HEK293 (cell line): ENCODE measurements at regions not wholly inside any gene's neighbourhood (a gene's known extent, or its start where the extent isn't known, plus 50 kb on each side); places are given as distances from the start of the nearest gene placed in this dataset.
A peak's percentile ranks its signal among the peaks of the same experiment; 100 is the strongest.

ENCODE experiments used
- CTCF ChIA-PET: fragments of 350-600 bp; formaldehyde crosslinking; extraction: SDS; loops from one replicate; lab custom pipeline; 2021; ENCODE audit warnings: antibody characterized with exemption; lab: Yijun Ruan, JAX
- POLR2A ChIA-PET: fragments of 300-600 bp; formaldehyde crosslinking; extraction: SDS; loops from one replicate; lab custom pipeline; 2020; ENCODE audit warnings: antibody characterized with exemption, inconsistent platforms; lab: Yijun Ruan, JAX
- H3K27ac ChIP-seq: fragments of 200-500 bp; sonication (Bioruptor generic); 2 replicates; pipeline ENCODE4 v1.5.1; 2014; ENCODE audit warnings: low read depth, low read length, control low read depth, inconsistent platforms; ENCODE audit errors: extremely low read depth
- H3K36me3 ChIP-seq, 2 experiments: fragments of 200-500 bp in 1 of 2; sonication (Bioruptor generic) in 1 of 2; 1 replicate in 1 of 2; 2 replicates in 1 of 2; pipeline ENCODE4 v1.5.1; 2014 to 2017; ENCODE audit warnings: inconsistent platforms in 2 of 2, low read length in 2 of 2; ENCODE audit not compliant: control insufficient read depth in 2 of 2, insufficient read depth in 1 of 2
- H3K4me1 ChIP-seq: fragments of 200-500 bp; sonication (Bioruptor generic); 2 replicates; pipeline ENCODE4 v1.5.1; 2014; ENCODE audit warnings: mild to moderate bottlenecking, low read length, inconsistent platforms; ENCODE audit not compliant: control insufficient read depth, insufficient read depth
- H3K4me3 ChIP-seq: 2 replicates; pipeline ENCODE4 v1.5.1; 2011; ENCODE audit warnings: low read depth, mild to moderate bottlenecking, control low read depth, low read length, moderate library complexity
- H3K9me3 ChIP-seq: fragments of 200-500 bp; sonication (Bioruptor generic); 2 replicates; pipeline ENCODE4 v1.5.1; 2014; ENCODE audit warnings: low read depth, low read length, inconsistent platforms; ENCODE audit not compliant: control insufficient read depth, insufficient read depth
- EGR2 ChIP-seq: fragments of 450-650 bp; formaldehyde crosslinking; IDR thresholded peaks from 2 replicates; pipeline ENCODE4 v1.5.1; 2016; ENCODE audit warnings: low read depth, missing biosample characterization, missing genetic modification characterization
- GLIS2 ChIP-seq: fragments of 450-650 bp; formaldehyde crosslinking; IDR thresholded peaks from 2 replicates; pipeline ENCODE4 v1.5.1; 2016; ENCODE audit warnings: missing biosample characterization, missing genetic modification characterization
- KLF9 ChIP-seq: fragments of 450-650 bp; formaldehyde crosslinking; IDR thresholded peaks from 2 replicates; pipeline ENCODE4 v1.5.1; 2016; ENCODE audit warnings: missing biosample characterization, missing genetic modification characterization, low read depth
- MEIS1 ChIP-seq: sonication (generic); formaldehyde crosslinking; IDR thresholded peaks from 2 replicates; pipeline ENCODE4 v1.8.1; 2022; ENCODE audit warnings: missing genetic modification reagents, mild to moderate bottlenecking, borderline replicate concordance
- SCRT2 ChIP-seq: fragments of 450-650 bp; formaldehyde crosslinking; IDR thresholded peaks from 2 replicates; pipeline ENCODE4 v1.5.1; 2016; ENCODE audit warnings: missing biosample characterization, missing genetic modification characterization
- ZBTB1 ChIP-seq: fragments of 450-650 bp; formaldehyde crosslinking; IDR thresholded peaks from 2 replicates; pipeline ENCODE4 v1.5.1; 2016; ENCODE audit warnings: missing biosample characterization, missing genetic modification characterization
- ZBTB48 ChIP-seq: fragments of 450-650 bp; formaldehyde crosslinking; IDR thresholded peaks from 2 replicates; pipeline ENCODE4 v1.5.1; 2016; ENCODE audit warnings: missing biosample characterization, missing genetic modification characterization
- ZEB2 ChIP-seq: fragments of 450-650 bp; formaldehyde crosslinking; IDR thresholded peaks from 2 replicates; pipeline ENCODE4 v1.5.1; 2016; ENCODE audit warnings: missing biosample characterization, missing genetic modification characterization
- ZFP69B ChIP-seq: fragments of 450-650 bp; formaldehyde crosslinking; IDR thresholded peaks from 2 replicates; pipeline ENCODE4 v1.5.1; 2016; ENCODE audit warnings: missing biosample characterization, missing genetic modification characterization
- ZNF146 ChIP-seq: fragments of 450-650 bp; formaldehyde crosslinking; IDR thresholded peaks from 2 replicates; pipeline ENCODE4 v1.5.1; 2016; ENCODE audit warnings: missing biosample characterization, missing genetic modification characterization
- ZNF175 ChIP-seq: fragments of 450-650 bp; formaldehyde crosslinking; IDR thresholded peaks from 2 replicates; pipeline ENCODE4 v1.5.1; 2016; ENCODE audit warnings: missing biosample characterization, missing genetic modification characterization
- ZNF23 ChIP-seq: fragments of 450-650 bp; formaldehyde crosslinking; IDR thresholded peaks from 2 replicates; pipeline ENCODE4 v1.5.1; 2016; ENCODE audit warnings: missing biosample characterization, missing genetic modification characterization, borderline replicate concordance
- ZNF335 ChIP-seq: fragments of 450-650 bp; formaldehyde crosslinking; conservative IDR thresholded peaks from 2 replicates; pipeline ENCODE4 v1.5.1; 2016; ENCODE audit warnings: missing biosample characterization, missing genetic modification characterization
- ZNF354C ChIP-seq: fragments of 450-650 bp; formaldehyde crosslinking; IDR thresholded peaks from 2 replicates; pipeline ENCODE4 v1.5.1; 2016; ENCODE audit warnings: missing biosample characterization, missing genetic modification characterization, low read depth, borderline replicate concordance
- ZNF394 ChIP-seq: fragments of 450-650 bp; formaldehyde crosslinking; IDR thresholded peaks from 2 replicates; pipeline ENCODE4 v1.5.1; 2016; ENCODE audit warnings: missing biosample characterization, missing genetic modification characterization, mild to moderate bottlenecking, moderate library complexity, borderline replicate concordance
- ZNF501 ChIP-seq: fragments of 450-650 bp; formaldehyde crosslinking; IDR thresholded peaks from 2 replicates; pipeline ENCODE4 v1.5.1; 2016; ENCODE audit warnings: missing biosample characterization, missing genetic modification characterization
- ZNF561 ChIP-seq: fragments of 450-650 bp; IDR thresholded peaks from 2 replicates; pipeline ENCODE4 v1.5.1; 2018; ENCODE audit warnings: missing biosample characterization, missing genetic modification characterization, borderline replicate concordance
- ZNF600 ChIP-seq: fragments of 450-650 bp; formaldehyde crosslinking; IDR thresholded peaks from 2 replicates; pipeline ENCODE4 v1.5.1; 2016; ENCODE audit warnings: missing biosample characterization, missing genetic modification characterization
- ZNF626 ChIP-seq: fragments of 450-650 bp; sonication (Bioruptor Pico); formaldehyde crosslinking; IDR thresholded peaks from 2 replicates; pipeline ENCODE4 v1.5.1; 2018; ENCODE audit warnings: missing biosample characterization, missing genetic modification characterization, inconsistent platforms
- ZSCAN16 ChIP-seq: fragments of 450-650 bp; formaldehyde crosslinking; IDR thresholded peaks from 2 replicates; pipeline ENCODE4 v1.5.1; 2016; ENCODE audit warnings: missing biosample characterization, missing genetic modification characterization
- TF ChIP-seq, protein P1 (sequence below): fragments of 450-650 bp; formaldehyde crosslinking; optimal IDR thresholded peaks from 2 replicates; pipeline ENCODE3; 2016; ENCODE audit warnings: missing biosample characterization, mild to moderate bottlenecking, missing genetic modification characterization
- TF ChIP-seq, protein P2 (sequence below): fragments of 450-650 bp; formaldehyde crosslinking; IDR thresholded peaks from 2 replicates; pipeline ENCODE4 v1.5.1; 2016; ENCODE audit warnings: missing biosample characterization, missing genetic modification characterization
- TF ChIP-seq, protein P3 (sequence below): fragments of 450-650 bp; formaldehyde crosslinking; IDR thresholded peaks from 2 replicates; pipeline ENCODE4 v1.5.1; 2016; ENCODE audit warnings: missing biosample characterization, missing genetic modification characterization
- TF ChIP-seq, protein P4 (sequence below): fragments of 450-650 bp; formaldehyde crosslinking; IDR thresholded peaks from 2 replicates; pipeline ENCODE4 v1.5.1; 2017; ENCODE audit warnings: missing biosample characterization, missing genetic modification characterization
- TF ChIP-seq, protein P5 (sequence below): fragments of 450-650 bp; formaldehyde crosslinking; IDR thresholded peaks from 2 replicates; pipeline ENCODE4 v1.5.1; 2016; ENCODE audit warnings: missing biosample characterization, missing genetic modification characterization
- TF ChIP-seq, protein P6 (sequence below): fragments of 450-650 bp; formaldehyde crosslinking; IDR thresholded peaks from 2 replicates; pipeline ENCODE4 v1.5.1; 2016; ENCODE audit warnings: missing biosample characterization, missing genetic modification characterization, borderline replicate concordance

DNA sequence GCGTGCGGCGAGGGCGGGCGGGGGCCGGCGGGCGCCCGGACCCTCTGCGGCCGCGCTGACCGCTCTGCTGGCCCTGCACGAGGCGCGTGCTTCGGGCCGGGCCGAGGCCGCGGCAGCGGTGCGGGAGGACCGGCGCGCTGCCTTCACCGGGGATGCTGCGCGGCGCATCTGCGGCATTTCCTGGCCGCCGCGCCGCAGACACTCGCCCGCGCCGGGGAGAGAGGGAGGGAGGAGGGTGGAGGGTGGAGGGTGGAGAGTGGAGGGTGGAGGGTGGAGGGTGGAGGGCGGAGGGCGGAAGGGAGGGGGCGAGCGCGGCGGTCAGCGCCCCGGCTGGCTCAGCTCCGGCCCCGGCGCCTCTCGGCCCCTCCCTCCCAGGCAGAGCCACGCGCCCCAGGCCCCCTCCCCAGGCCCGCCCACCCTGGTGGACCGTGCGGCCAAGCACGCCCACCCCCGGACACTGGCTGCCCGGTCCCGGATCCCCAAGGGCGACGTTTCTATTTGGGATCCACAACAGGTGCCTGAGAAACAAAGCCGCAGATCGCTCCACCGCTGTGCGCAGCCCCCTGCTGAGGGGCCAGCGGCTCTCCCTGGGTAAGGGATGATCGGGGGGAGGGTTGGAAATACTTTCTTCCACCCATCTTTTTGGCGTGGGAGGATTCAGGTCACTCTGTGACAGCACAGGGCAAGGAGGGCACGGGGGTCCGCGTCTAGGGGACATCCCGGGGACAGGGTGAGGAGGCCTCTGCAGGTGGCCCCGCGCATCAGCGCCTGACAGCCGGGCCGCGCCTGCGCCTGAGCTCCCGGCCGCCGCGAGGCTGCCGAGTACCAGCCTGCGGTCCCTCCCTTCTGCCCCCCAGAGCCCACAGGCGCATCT is 111.2 kb upstream of the BEND6 start (continued):
- TF ChIP-seq ZNF23 (tag by site-specific recombination): no peak
- TF ChIP-seq, protein P1, sequence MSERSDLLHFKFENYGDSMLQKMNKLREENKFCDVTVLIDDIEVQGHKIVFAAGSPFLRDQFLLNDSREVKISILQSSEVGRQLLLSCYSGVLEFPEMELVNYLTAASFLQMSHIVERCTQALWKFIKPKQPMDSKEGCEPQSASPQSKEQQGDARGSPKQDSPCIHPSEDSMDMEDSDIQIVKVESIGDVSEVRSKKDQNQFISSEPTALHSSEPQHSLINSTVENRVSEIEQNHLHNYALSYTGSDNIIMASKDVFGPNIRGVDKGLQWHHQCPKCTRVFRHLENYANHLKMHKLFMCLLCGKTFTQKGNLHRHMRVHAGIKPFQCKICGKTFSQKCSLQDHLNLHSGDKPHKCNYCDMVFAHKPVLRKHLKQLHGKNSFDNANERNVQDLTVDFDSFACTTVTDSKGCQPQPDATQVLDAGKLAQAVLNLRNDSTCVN (tag by site-specific recombination): peak; percentile 84
- TF ChIP-seq ZNF561: peak; percentile 69; the same call in 1 of the 2 replicates

DNA sequence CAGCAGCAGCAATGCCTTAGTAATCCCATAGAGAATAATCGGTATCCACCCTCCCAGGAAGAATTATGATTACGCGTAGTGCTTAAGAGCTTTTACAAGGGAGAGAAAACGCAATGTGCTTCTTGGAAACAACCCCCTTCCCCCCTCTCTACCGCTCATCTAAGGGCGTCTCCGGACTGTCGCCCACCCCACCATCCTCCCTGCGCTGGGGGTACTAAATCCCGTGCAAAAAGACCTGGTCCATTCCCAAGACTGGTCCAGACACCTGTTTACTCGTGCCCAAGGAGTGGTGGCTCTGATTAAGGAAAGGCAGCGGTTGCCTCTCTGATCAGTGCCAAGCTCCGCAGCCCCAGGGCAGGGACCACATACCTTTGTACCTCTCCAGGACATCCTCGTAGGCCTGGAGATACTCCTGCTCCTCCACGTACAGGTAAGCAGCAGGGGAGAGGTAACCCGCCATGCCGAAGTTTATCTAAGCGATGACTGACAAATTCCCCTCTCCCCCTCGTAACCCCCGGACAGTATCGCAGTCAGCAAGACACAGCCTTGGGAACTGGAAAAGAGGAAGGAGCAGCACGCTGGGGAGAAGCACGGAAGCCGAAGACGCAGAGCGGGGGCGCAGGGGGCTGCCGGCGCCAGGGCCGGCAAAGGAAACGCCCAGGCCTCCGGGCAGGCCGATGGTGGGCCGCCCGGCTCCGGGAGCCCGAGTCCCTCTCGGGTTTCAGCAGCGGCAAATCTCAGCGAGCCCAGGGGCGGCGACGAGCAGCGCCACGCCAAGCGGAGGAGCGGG is 112.0 kb upstream of the BEND6 start:
- CTCF ChIA-PET: interaction anchor here (0.7 to 2.8 kb wide), 13 partner anchors 9 to 207 kb away, joined by 3 to 25 read pairs (median 4); no protein-coding TSS in a partner anchor
- Histone ChIP-seq H3K9me3 (no peaks in the 10 kb centered on the region), H3K36me3 (no peaks in the 10 kb centered on the region), H3K4me1 (peaks cover 11% of the 10 kb centered on the region), H3K4me3 (peak overlapping the region; percentile 74), H3K27ac (peak overlapping the region; percentile 94)
- POLR2A ChIA-PET: interaction anchor here (0.5 to 1.5 kb wide), 8 partner anchors 24 to 300 kb away, joined by 3 to 5 read pairs (median 3); no protein-coding TSS in a partner anchor
- TF ChIP-seq ZSCAN16 (tag by site-specific recombination) (0 out of 2 replicates have a peak, but pooled peaks have one; percentile 20), SCRT2 (tag by site-specific recombination) (peak; percentile 95), KLF9 (peak; percentile 36), ZNF175 (no peak), ZNF600 (tag by site-specific recombination) (peak; percentile 75), ZNF354C (tag by site-specific recombination) (no peak), ZEB2 (tag by site-specific recombination) (peak; percentile 84), ZNF501 (tag by site-specific recombination) (peak; percentile 79), ZNF335 (tag by site-specific recombination) (peak; percentile 71), ZFP69B (no peak), MEIS1 (CRISPR knock-in tag) (no peak), GLIS2 (tag by site-specific recombination) (peak; percentile 61), ZBTB48 (tag by site-specific recombination) (peak; percentile 46; the same call in 1 of the 2 replicates), ZNF394 (tag by site-specific recombination) (peak; percentile 98), ZNF146 (tag by site-specific recombination) (no peak), EGR2 (tag by site-specific recombination) (peak; percentile 38; the same call in 1 of the 2 replicates), ZBTB1 (tag by site-specific recombination) (no peak), ZNF626 (tag by site-specific recombination) (no peak)
- TF ChIP-seq, protein P2, sequence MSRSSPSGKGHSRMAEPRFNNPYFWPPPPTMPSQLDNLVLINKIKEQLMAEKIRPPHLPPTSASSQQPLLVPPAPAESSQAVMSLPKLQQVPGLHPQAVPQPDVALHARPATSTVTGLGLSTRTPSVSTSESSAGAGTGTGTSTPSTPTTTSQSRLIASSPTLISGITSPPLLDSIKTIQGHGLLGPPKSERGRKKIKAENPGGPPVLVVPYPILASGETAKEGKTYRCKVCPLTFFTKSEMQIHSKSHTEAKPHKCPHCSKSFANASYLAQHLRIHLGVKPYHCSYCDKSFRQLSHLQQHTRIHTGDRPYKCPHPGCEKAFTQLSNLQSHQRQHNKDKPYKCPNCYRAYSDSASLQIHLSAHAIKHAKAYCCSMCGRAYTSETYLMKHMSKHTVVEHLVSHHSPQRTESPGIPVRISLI (tag by site-specific recombination): no peak
- TF ChIP-seq, protein P3, sequence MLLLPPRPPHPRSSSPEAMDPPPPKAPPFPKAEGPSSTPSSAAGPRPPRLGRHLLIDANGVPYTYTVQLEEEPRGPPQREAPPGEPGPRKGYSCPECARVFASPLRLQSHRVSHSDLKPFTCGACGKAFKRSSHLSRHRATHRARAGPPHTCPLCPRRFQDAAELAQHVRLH (tag by site-specific recombination): peak; percentile 10; the same call in 1 of the 2 replicates
- TF ChIP-seq, protein P4, sequence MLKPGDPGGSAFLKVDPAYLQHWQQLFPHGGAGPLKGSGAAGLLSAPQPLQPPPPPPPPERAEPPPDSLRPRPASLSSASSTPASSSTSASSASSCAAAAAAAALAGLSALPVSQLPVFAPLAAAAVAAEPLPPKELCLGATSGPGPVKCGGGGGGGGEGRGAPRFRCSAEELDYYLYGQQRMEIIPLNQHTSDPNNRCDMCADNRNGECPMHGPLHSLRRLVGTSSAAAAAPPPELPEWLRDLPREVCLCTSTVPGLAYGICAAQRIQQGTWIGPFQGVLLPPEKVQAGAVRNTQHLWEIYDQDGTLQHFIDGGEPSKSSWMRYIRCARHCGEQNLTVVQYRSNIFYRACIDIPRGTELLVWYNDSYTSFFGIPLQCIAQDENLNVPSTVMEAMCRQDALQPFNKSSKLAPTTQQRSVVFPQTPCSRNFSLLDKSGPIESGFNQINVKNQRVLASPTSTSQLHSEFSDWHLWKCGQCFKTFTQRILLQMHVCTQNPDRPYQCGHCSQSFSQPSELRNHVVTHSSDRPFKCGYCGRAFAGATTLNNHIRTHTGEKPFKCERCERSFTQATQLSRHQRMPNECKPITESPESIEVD: peak; percentile 40
- TF ChIP-seq, protein P5, sequence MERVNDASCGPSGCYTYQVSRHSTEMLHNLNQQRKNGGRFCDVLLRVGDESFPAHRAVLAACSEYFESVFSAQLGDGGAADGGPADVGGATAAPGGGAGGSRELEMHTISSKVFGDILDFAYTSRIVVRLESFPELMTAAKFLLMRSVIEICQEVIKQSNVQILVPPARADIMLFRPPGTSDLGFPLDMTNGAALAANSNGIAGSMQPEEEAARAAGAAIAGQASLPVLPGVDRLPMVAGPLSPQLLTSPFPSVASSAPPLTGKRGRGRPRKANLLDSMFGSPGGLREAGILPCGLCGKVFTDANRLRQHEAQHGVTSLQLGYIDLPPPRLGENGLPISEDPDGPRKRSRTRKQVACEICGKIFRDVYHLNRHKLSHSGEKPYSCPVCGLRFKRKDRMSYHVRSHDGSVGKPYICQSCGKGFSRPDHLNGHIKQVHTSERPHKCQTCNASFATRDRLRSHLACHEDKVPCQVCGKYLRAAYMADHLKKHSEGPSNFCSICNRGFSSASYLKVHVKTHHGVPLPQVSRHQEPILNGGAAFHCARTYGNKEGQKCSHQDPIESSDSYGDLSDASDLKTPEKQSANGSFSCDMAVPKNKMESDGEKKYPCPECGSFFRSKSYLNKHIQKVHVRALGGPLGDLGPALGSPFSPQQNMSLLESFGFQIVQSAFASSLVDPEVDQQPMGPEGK (tag by site-specific recombination): peak; percentile 77
- TF ChIP-seq, protein P6, sequence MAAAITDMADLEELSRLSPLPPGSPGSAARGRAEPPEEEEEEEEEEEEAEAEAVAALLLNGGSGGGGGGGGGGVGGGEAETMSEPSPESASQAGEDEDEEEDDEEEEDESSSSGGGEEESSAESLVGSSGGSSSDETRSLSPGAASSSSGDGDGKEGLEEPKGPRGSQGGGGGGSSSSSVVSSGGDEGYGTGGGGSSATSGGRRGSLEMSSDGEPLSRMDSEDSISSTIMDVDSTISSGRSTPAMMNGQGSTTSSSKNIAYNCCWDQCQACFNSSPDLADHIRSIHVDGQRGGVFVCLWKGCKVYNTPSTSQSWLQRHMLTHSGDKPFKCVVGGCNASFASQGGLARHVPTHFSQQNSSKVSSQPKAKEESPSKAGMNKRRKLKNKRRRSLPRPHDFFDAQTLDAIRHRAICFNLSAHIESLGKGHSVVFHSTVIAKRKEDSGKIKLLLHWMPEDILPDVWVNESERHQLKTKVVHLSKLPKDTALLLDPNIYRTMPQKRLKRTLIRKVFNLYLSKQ (tag by site-specific recombination): no peak
